ENCODE measurements at regions not wholly inside any gene's neighbourhood (a gene's known extent, or its start where the extent isn't known, plus 50 kb on each side); places are given as distances from the start of the nearest gene placed in this dataset.

- no peaks in the 10 kb centered on the region; the same call in 1 of the 2 replicates for H3K9me2 ChIP-seq (ENCODE audit: insufficient read depth)
- no peak overlapping the region for H3K27ac ChIP-seq
- in situ Hi-C loops (cut with MboI), result no loop called here
- peaks cover 16% of the 10 kb centered on the region for H3K4me1 ChIP-seq (ENCODE audit: insufficient read depth)
- no peaks in the 10 kb centered on the region for H4K20me1 ChIP-seq (ENCODE audit: insufficient read depth)
- H3K36me3 ChIP-seq (ENCODE audit: low read depth), result no peaks in the 10 kb centered on the region
- no peaks in the 10 kb centered on the region for H3K27me3 ChIP-seq (replicated peaks; ENCODE audit: insufficient read depth)
- TF ChIP-seq EZH2phosphoT487 (IDR thresholded peaks at IDR 0.05; ENCODE audit: insufficient read depth, low read depth) (no peak), EZH2 (IDR thresholded peaks at IDR 0.05; ENCODE audit: insufficient read depth, poor library complexity, severe bottlenecking) (no peak)
- H2AFZ ChIP-seq, result no peak overlapping the region
- H3K9me3 ChIP-seq (ENCODE audit: low read depth), result no peaks in the 10 kb centered on the region
- H3K4me3 ChIP-seq, result no peak overlapping the region
- no peak overlapping the region for H3K9ac ChIP-seq
- H3K4me2 ChIP-seq (ENCODE audit: unreplicated experiment), result no peak overlapping the region
- DNase-seq, result peak; percentile 67
- no peaks in the 10 kb centered on the region for H3F3A ChIP-seq (ENCODE audit: insufficient read depth)
- H3K79me2 ChIP-seq (ENCODE audit: insufficient read depth), result no peaks in the 10 kb centered on the region
- whole genome bisulfite sequencing, 2 experiments (ENCODE audit: low coverage in 1 of 2, low lambda C conversion rate in 2 of 2, missing lambda C conversion rate in 2 of 2), result 74 to 84% methylated on average over 8 of the region's 8 CpGs
Observed at GRCh38 chr6:11865680-11866300, 87.2 kb upstream of the ADTRP start.

GRCh38 chr6:11858439-11858838 lies 79.8 kb upstream of the ADTRP start:
- no peak overlapping the region for H3K9ac ChIP-seq
- no peaks in the 10 kb centered on the region for H3K36me3 ChIP-seq (ENCODE audit: low read depth)
- no peaks in the 10 kb centered on the region for H3K9me3 ChIP-seq (ENCODE audit: low read depth)
- no peaks in the 10 kb centered on the region for H3K27me3 ChIP-seq (replicated peaks; ENCODE audit: insufficient read depth)
- 0 out of 2 replicates have a peak, but pooled peaks cover 6% of the 10 kb centered on the region for H3K4me1 ChIP-seq (ENCODE audit: insufficient read depth)
- in situ Hi-C loops (cut with MboI), result no loop called here
- no peaks in the 10 kb centered on the region for H4K20me1 ChIP-seq (ENCODE audit: insufficient read depth)
- TF ChIP-seq EZH2 (IDR thresholded peaks at IDR 0.05; ENCODE audit: insufficient read depth, poor library complexity, severe bottlenecking) (no peak), EZH2phosphoT487 (IDR thresholded peaks at IDR 0.05; ENCODE audit: insufficient read depth, low read depth) (no peak)
- no peaks in the 10 kb centered on the region for H3K79me2 ChIP-seq (ENCODE audit: insufficient read depth)
- no peak overlapping the region for H3K27ac ChIP-seq
- H3K4me2 ChIP-seq (ENCODE audit: unreplicated experiment), result no peak overlapping the region
- no peaks in the 10 kb centered on the region for H3K9me2 ChIP-seq (ENCODE audit: insufficient read depth)
- DNase-seq, result no peak
- H2AFZ ChIP-seq, result no peak overlapping the region
- no peaks in the 10 kb centered on the region for H3F3A ChIP-seq (ENCODE audit: insufficient read depth)
- H3K4me3 ChIP-seq, result no peak overlapping the region

- Histone ChIP-seq H4K20me1 (ENCODE audit: insufficient read depth) (no peaks in the 10 kb centered on the region), H3K4me3 (no peak overlapping the region), H3K27me3 (replicated peaks; ENCODE audit: insufficient read depth) (no peaks in the 10 kb centered on the region), H3K9me2 (ENCODE audit: insufficient read depth) (no peaks in the 10 kb centered on the region), H3K9ac (no peak overlapping the region), H3K27ac (no peak overlapping the region), H3K36me3 (ENCODE audit: low read depth) (no peaks in the 10 kb centered on the region), H3K4me1 (ENCODE audit: insufficient read depth) (peaks cover 17% of the 10 kb centered on the region), H2AFZ (no peak overlapping the region), H3K4me2 (ENCODE audit: unreplicated experiment) (no peak overlapping the region), H3K9me3 (ENCODE audit: low read depth) (no peaks in the 10 kb centered on the region), H3F3A (ENCODE audit: insufficient read depth) (peaks cover 4% of the 10 kb centered on the region; the same call in 1 of the 2 replicates), H3K79me2 (ENCODE audit: insufficient read depth) (no peaks in the 10 kb centered on the region)
- DNase-seq, result no peak
- TF ChIP-seq EZH2 (IDR thresholded peaks at IDR 0.05; ENCODE audit: insufficient read depth, poor library complexity, severe bottlenecking), result no peak
- TF ChIP-seq EZH2phosphoT487 (IDR thresholded peaks at IDR 0.05; ENCODE audit: insufficient read depth, low read depth), result no peak
- WGBS, 2 experiments (ENCODE audit: low coverage in 1 of 2, low lambda C conversion rate in 2 of 2, missing lambda C conversion rate in 2 of 2), result 84 to 90% methylated on average over 4 of the region's 4 CpGs
- in situ Hi-C loops (cut with MboI), result no loop called here
Observed at GRCh38 chr6:11855743-11856142, 77.1 kb upstream of the ADTRP start.

- no peaks in the 10 kb centered on the region for H3K79me2 ChIP-seq (ENCODE audit: insufficient read depth)
- no peaks in the 10 kb centered on the region for H3K27me3 ChIP-seq (replicated peaks; ENCODE audit: insufficient read depth)
- TF ChIP-seq EZH2phosphoT487 (IDR thresholded peaks at IDR 0.05; ENCODE audit: insufficient read depth, low read depth) (no peak), EZH2 (IDR thresholded peaks at IDR 0.05; ENCODE audit: insufficient read depth, poor library complexity, severe bottlenecking) (no peak)
- whole genome bisulfite sequencing, 2 experiments (ENCODE audit: low coverage in 1 of 2, low lambda C conversion rate in 2 of 2, missing lambda C conversion rate in 2 of 2), result 43 to 46% methylated on average over 7 of the region's 7 CpGs
- peaks cover 17% of the 10 kb centered on the region for H3K4me1 ChIP-seq (ENCODE audit: insufficient read depth)
- peak overlapping the region; percentile 7 for H3K4me2 ChIP-seq (ENCODE audit: unreplicated experiment)
- no peaks in the 10 kb centered on the region for H3K36me3 ChIP-seq (ENCODE audit: low read depth)
- H3K27ac ChIP-seq, result no peak overlapping the region
- H4K20me1 ChIP-seq (ENCODE audit: insufficient read depth), result no peaks in the 10 kb centered on the region
- no peaks in the 10 kb centered on the region for H3K9me3 ChIP-seq (ENCODE audit: low read depth)
- peak; percentile 57 for DNase-seq
- H3K9ac ChIP-seq, result no peak overlapping the region
- no peaks in the 10 kb centered on the region for H3K9me2 ChIP-seq (ENCODE audit: insufficient read depth)
- H3K4me3 ChIP-seq, result no peak overlapping the region
- H3F3A ChIP-seq (ENCODE audit: insufficient read depth), result peaks cover 4% of the 10 kb centered on the region; the same call in 1 of the 2 replicates
- in situ Hi-C loops (cut with MboI), result no loop called here
- H2AFZ ChIP-seq, result no peak overlapping the region
Observed at GRCh38 chr6:11854408-11855165, 76.0 kb upstream of the ADTRP start.
